Lung (tissue), 11 donors: ENCODE measurements at regions not wholly inside any gene's neighbourhood (a gene's known extent, or its start where the extent isn't known, plus 50 kb on each side); places are given as distances from the start of the nearest gene placed in this dataset.

ENCODE experiments used
- ATAC-seq: fragments of 200-7000 bp; cut with Tn5 transposase; one replicate; pipeline ENCODE4 v1.9.1; 2020; ENCODE audit warnings: moderate number of reproducible peaks; ENCODE audit not compliant: insufficient read depth, low FRiP score
- DNase-seq, 3 donors: peaks; one replicate each; pipeline ENCODE4 v3.0.0-alpha.2; 2013 to 2017
- H3K27ac ChIP-seq, 2 donors: one replicate each; pipeline ENCODE4 v1.5.1; 2013; ENCODE audit warnings: mild to moderate bottlenecking in 2 of 2, moderate library complexity in 2 of 2, control low read depth in 1 of 2, inconsistent platforms in 1 of 2, low read depth in 1 of 2, low read length in 1 of 2
- H3K27me3 ChIP-seq, 3 donors: one replicate each; pipeline ENCODE4 v1.5.1; 2013; ENCODE audit warnings: low read length in 2 of 3; ENCODE audit not compliant: control insufficient read depth in 3 of 3, insufficient read depth in 3 of 3
- H3K36me3 ChIP-seq, 4 donors: one replicate each; pipeline ENCODE4 v1.5.1; 2013; ENCODE audit warnings: low read length in 4 of 4, mild to moderate bottlenecking in 1 of 4, moderate library complexity in 1 of 4; ENCODE audit not compliant: control insufficient read depth in 4 of 4, insufficient read depth in 4 of 4
- H3K4me1 ChIP-seq, 5 donors: one replicate each; pipeline ENCODE4 v1.5.1; 2013; ENCODE audit warnings: low read length in 5 of 5, mild to moderate bottlenecking in 2 of 5, moderate library complexity in 1 of 5; ENCODE audit not compliant: control insufficient read depth in 5 of 5, insufficient read depth in 5 of 5
- H3K4me3 ChIP-seq: one replicate; pipeline ENCODE4 v1.5.1; 2013; ENCODE audit warnings: mild to moderate bottlenecking, control low read depth, moderate library complexity
- H3K9ac ChIP-seq, 2 donors: one replicate each; pipeline ENCODE4 v1.5.1; 2013; ENCODE audit warnings: low read length in 2 of 2, control low read depth in 1 of 2; ENCODE audit not compliant: insufficient read depth in 1 of 2
- H3K9me3 ChIP-seq, 4 donors: one replicate each; pipeline ENCODE4 v1.5.1; 2013; ENCODE audit warnings: low read length in 3 of 4, mild to moderate bottlenecking in 1 of 4, moderate library complexity in 1 of 4; ENCODE audit not compliant: control insufficient read depth in 4 of 4, insufficient read depth in 3 of 4
- CTCF ChIP-seq: IDR thresholded peaks from 2 replicates; pipeline ENCODE4 v1.5.1; 2012; ENCODE audit warnings: mild to moderate bottlenecking; ENCODE audit errors: control extremely low read depth, extremely low read depth
- WGBS, 2 donors: extraction: QIAGEN DNeasy Blood & Tissue Kit; methylation state at CpG; one replicate each; pipeline ENCODE4 v1.1.7; 2013; 5-methylcytosine and 5-hydroxymethylcytosine counted together
- donor health status: control.
- donor health status: control.
- donor health status: Bipolar disorder and iron deficiency.
- donor health status: healthy.
- donor health status: DM: yes; HTN: yes; CAD: no.

- TF ChIP-seq CTCF, result no peak
- Histone ChIP-seq H3K27ac (no peak overlapping the region), H3K9ac (no peak overlapping the region), H3K4me1 (no peaks in the 10 kb centered on the region), H3K27me3 (no peaks in the 10 kb centered on the region), H3K4me3 (no peak overlapping the region), H3K9me3 (no peaks in the 10 kb centered on the region), H3K36me3 (no peaks in the 10 kb centered on the region)
- DNase-seq (no peak), ATAC-seq (no peak)
- 25 to 41% methylated on average over 2 of the region's 2 CpGs for WGBS, 2 donors
Measured at GRCh38 chr16:17026600-17027242, 444.0 kb downstream of the XYLT1 start.

GRCh38 chr16:17027488-17028129 lies 443.2 kb downstream of the XYLT1 start:
- Histone ChIP-seq H3K36me3 (no peaks in the 10 kb centered on the region), H3K9me3 (no peaks in the 10 kb centered on the region), H3K9ac (no peak overlapping the region), H3K27ac (no peak overlapping the region), H3K4me3 (no peak overlapping the region), H3K27me3 (no peaks in the 10 kb centered on the region), H3K4me1 (no peaks in the 10 kb centered on the region)
- TF ChIP-seq CTCF, result no peak
- DNase-seq (no peak), ATAC-seq (no peak)
- 86 to 91% methylated on average over 6 of the region's 6 CpGs for WGBS, 2 donors

GRCh38 chr16:17029602-17030350 lies 441.0 kb downstream of the XYLT1 start:
- Histone ChIP-seq H3K9me3 (peaks cover 0 to 3% (median 0%) of the 10 kb centered on the region in 4 donors), H3K4me1 (no peaks in the 10 kb centered on the region), H3K27ac (no peak overlapping the region), H3K27me3 (no peaks in the 10 kb centered on the region), H3K36me3 (no peaks in the 10 kb centered on the region), H3K4me3 (no peak overlapping the region), H3K9ac (no peak overlapping the region)
- 55 to 84% methylated on average over 1 of the region's 1 CpG for WGBS, 2 donors
- DNase-seq (no peak), ATAC-seq (no peak)
- no peak for TF ChIP-seq CTCF
